HG03097 (cell line): ENCODE measurements at regions not wholly inside any gene's neighbourhood (a gene's known extent, or its start where the extent isn't known, plus 50 kb on each side); places are given as distances from the start of the nearest gene placed in this dataset.
A peak's percentile ranks its signal among the peaks of the same experiment; 100 is the strongest.

Source experiments
- ATAC-seq: cut with Tn5 transposase; IDR thresholded peaks from one replicate; pipeline ENCODE4 v1.9.1; 2021; ENCODE audit not compliant: unreplicated experiment, low FRiP score

GRCh38 chr12:91355150-91356006 lies 172.8 kb upstream of the DCN start:
- ATAC-seq = no peak

GRCh38 chr12:91353266-91353665 lies 170.6 kb upstream of the DCN start:
- ATAC-seq = no peak

- no peak for ATAC-seq
Observed at GRCh38 chr12:91349476-91349875, 166.9 kb upstream of the DCN start.

- no peak for ATAC-seq
Observed at GRCh38 chr12:91347481-91348214, 165.0 kb upstream of the DCN start.

GRCh38 chr12:91346827-91347226 lies 164.2 kb upstream of the DCN start:
- no peak for ATAC-seq

- ATAC-seq = no peak
Observed at GRCh38 chr12:91344408-91344807, 161.8 kb upstream of the DCN start.

GRCh38 chr12:91343010-91343409 lies 160.4 kb upstream of the DCN start:
- no peak for ATAC-seq

GRCh38 chr12:91339106-91339505 lies 156.5 kb upstream of the DCN start:
- ATAC-seq = no peak

- no peak for ATAC-seq
Observed at GRCh38 chr12:91335699-91336098, 153.1 kb upstream of the DCN start.

- no peak for ATAC-seq
Observed at GRCh38 chr12:91333966-91334365, 151.3 kb upstream of the DCN start.

GRCh38 chr12:91332302-91332701 lies 149.7 kb upstream of the DCN start:
- no peak for ATAC-seq

GRCh38 chr12:91331371-91331770 lies 148.8 kb upstream of the DCN start:
- no peak for ATAC-seq

- no peak for ATAC-seq
Observed at GRCh38 chr12:91328451-91328850, 145.8 kb upstream of the DCN start.

- ATAC-seq = no peak
Observed at GRCh38 chr12:91327889-91328288, 145.3 kb upstream of the DCN start.

- no peak for ATAC-seq
Observed at GRCh38 chr12:91327131-91327530, 144.5 kb upstream of the DCN start.

- peak; percentile 54 for ATAC-seq
Observed at GRCh38 chr12:91326058-91327027, 143.7 kb upstream of the DCN start.

- no peak for ATAC-seq
Observed at GRCh38 chr12:91320999-91321398, 138.4 kb upstream of the DCN start.

- no peak for ATAC-seq
Observed at GRCh38 chr12:91319071-91319760, 136.6 kb upstream of the DCN start.

GRCh38 chr12:91317306-91317705 lies 134.7 kb upstream of the DCN start:
- no peak for ATAC-seq

GRCh38 chr12:91316907-91317269 lies 134.3 kb upstream of the DCN start:
- ATAC-seq = no peak
